ENCODE measurements at regions not wholly inside any gene's neighbourhood (a gene's known extent, or its start where the extent isn't known, plus 50 kb on each side); places are given as distances from the start of the nearest gene placed in this dataset.

DNA sequence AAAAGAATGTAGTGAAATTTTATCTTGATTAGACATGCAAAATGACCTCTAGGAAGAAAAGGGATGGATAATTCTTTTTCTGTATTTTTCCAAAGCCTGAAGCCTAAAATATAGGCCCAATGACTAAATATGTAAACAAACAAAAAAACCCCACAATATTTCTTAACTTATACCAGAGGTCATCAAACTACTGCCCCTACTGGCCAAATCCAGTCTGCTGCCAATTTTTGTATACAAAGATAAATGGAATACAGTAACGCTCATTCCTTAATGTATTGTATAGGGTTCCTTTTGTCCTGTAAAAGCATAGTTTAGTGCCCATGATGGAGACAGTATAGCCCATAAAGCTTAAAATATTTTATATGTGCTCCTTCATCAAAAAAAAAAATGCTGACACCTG, 145.7 kb upstream of the ALG10 start:
- TF ChIP-seq, protein P1, sequence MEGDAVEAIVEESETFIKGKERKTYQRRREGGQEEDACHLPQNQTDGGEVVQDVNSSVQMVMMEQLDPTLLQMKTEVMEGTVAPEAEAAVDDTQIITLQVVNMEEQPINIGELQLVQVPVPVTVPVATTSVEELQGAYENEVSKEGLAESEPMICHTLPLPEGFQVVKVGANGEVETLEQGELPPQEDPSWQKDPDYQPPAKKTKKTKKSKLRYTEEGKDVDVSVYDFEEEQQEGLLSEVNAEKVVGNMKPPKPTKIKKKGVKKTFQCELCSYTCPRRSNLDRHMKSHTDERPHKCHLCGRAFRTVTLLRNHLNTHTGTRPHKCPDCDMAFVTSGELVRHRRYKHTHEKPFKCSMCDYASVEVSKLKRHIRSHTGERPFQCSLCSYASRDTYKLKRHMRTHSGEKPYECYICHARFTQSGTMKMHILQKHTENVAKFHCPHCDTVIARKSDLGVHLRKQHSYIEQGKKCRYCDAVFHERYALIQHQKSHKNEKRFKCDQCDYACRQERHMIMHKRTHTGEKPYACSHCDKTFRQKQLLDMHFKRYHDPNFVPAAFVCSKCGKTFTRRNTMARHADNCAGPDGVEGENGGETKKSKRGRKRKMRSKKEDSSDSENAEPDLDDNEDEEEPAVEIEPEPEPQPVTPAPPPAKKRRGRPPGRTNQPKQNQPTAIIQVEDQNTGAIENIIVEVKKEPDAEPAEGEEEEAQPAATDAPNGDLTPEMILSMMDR (IDR thresholded peaks at IDR 0.05) = no peak
- TF ChIP-seq POLR2A (IDR thresholded peaks at IDR 0.05; ENCODE audit: low read depth) (no peak), POLR2AphosphoS5 (IDR thresholded peaks at IDR 0.05) (no peak)

All from esophagus muscularis mucosa (tissue), 3 donors.